Spleen (tissue), 7 donors: ENCODE measurements at regions not wholly inside any gene's neighbourhood (a gene's known extent, or its start where the extent isn't known, plus 50 kb on each side); places are given as distances from the start of the nearest gene placed in this dataset.

Experiments
- CTCF ChIP-seq, 11 experiments: fragments of 200-600 bp in 7 of 11; fragments of 450-650 bp in 4 of 11; sonication (generic) in 4 of 11; IDR thresholded peaks in 8 of 11; conservative IDR thresholded peaks in 3 of 11; 1 replicate in 7 of 11; 2 replicates in 4 of 11; pipeline versions ENCODE4 v1.4.0 to v1.8.0; 2016 to 2021; ENCODE audit warnings: antibody characterized with exemption in 11 of 11, inconsistent platforms in 4 of 11, mild to moderate bottlenecking in 1 of 11
- POLR2A ChIP-seq, 3 donors: fragments of 450-650 bp; IDR thresholded peaks; one replicate each; pipeline ENCODE4 v1.5.1; 2017; ENCODE audit warnings: antibody characterized with exemption in 3 of 3, mild to moderate bottlenecking in 1 of 3
- donor health status: DM: no; HTN: no; CAD: no; lungs with moderate emphysema.
- donor health status: DM: no; HTN: no; CAD: no.
- donor health status: DM: no; HTN: no; CAD: no.

- no peak for TF ChIP-seq CTCF (IDR thresholded peaks at IDR 0.05 in 8 of 11, conservative IDR thresholded peaks at IDR 0.05 in 3 of 11)
- TF ChIP-seq POLR2A (IDR thresholded peaks at IDR 0.05): no peak
Measured at GRCh38 chr13:65601855-65602254, 1628.3 kb downstream of the PCDH9 start.
